ENCODE measurements at regions not wholly inside any gene's neighbourhood (a gene's known extent, or its start where the extent isn't known, plus 50 kb on each side); places are given as distances from the start of the nearest gene placed in this dataset.
"Not testable (repeated sequence)": the region's sequence is repeated elsewhere in the genome, so short reads cannot be mapped to it uniquely, and the experiment has no call there.

GRCh38 chr9:83191154-83191553, 128.2 kb upstream of the RASEF start:
- DNase-seq (ENCODE audit: low spot score) = no peak

GRCh38 chr9:83189026-83189425, 126.1 kb upstream of the RASEF start:
- not testable (repeated sequence) for DNase-seq (ENCODE audit: low spot score)

GRCh38 chr9:83188277-83188676, 125.3 kb upstream of the RASEF start:
- no peak for DNase-seq (ENCODE audit: low spot score)

GRCh38 chr9:83186155-83186737, 123.3 kb upstream of the RASEF start:
- DNase-seq (ENCODE audit: low spot score) = no peak

- no peak for DNase-seq (ENCODE audit: low spot score)
Observed at GRCh38 chr9:83185488-83186154, 122.7 kb upstream of the RASEF start.

- DNase-seq (ENCODE audit: low spot score) = no peak
Observed at GRCh38 chr9:83183621-83184020, 120.7 kb upstream of the RASEF start.

- DNase-seq (ENCODE audit: low spot score) = no peak
Observed at GRCh38 chr9:83182071-83182470, 119.1 kb upstream of the RASEF start.

GRCh38 chr9:83178717-83179116, 115.8 kb upstream of the RASEF start:
- no peak for DNase-seq (ENCODE audit: low spot score)

- no peak for DNase-seq (ENCODE audit: low spot score)
Observed at GRCh38 chr9:83177747-83178146, 114.8 kb upstream of the RASEF start.

- DNase-seq (ENCODE audit: low spot score) = peak; percentile 9
Observed at GRCh38 chr9:83167126-83167525, 104.2 kb upstream of the RASEF start.

GRCh38 chr9:83166372-83166771, 103.4 kb upstream of the RASEF start:
- DNase-seq (ENCODE audit: low spot score) = peak; percentile 13

- DNase-seq (ENCODE audit: low spot score) = no peak
Observed at GRCh38 chr9:83155733-83156132, 92.8 kb upstream of the RASEF start.

- DNase-seq (ENCODE audit: low spot score) = no peak
Observed at GRCh38 chr9:83154821-83155220, 91.9 kb upstream of the RASEF start.

GRCh38 chr9:83154087-83154736, 91.3 kb upstream of the RASEF start:
- peak; percentile 32 for DNase-seq (ENCODE audit: low spot score)

- DNase-seq (ENCODE audit: low spot score) = no peak
Observed at GRCh38 chr9:83153030-83153429, 90.1 kb upstream of the RASEF start.

- no peak for DNase-seq (ENCODE audit: low spot score)
Observed at GRCh38 chr9:83151627-83152137, 88.7 kb upstream of the RASEF start.

- DNase-seq (ENCODE audit: low spot score) = no peak
Observed at GRCh38 chr9:83147315-83148149, 84.6 kb upstream of the RASEF start.

GRCh38 chr9:83146325-83146724, 83.4 kb upstream of the RASEF start:
- no peak for DNase-seq (ENCODE audit: low spot score)

- no peak for DNase-seq (ENCODE audit: low spot score)
Observed at GRCh38 chr9:83144492-83144891, 81.5 kb upstream of the RASEF start.

- no peak for DNase-seq (ENCODE audit: low spot score)
Observed at GRCh38 chr9:83142389-83142788, 79.4 kb upstream of the RASEF start.

GRCh38 chr9:83141887-83142286, 78.9 kb upstream of the RASEF start:
- no peak for DNase-seq (ENCODE audit: low spot score)

GRCh38 chr9:83140061-83140460, 77.1 kb upstream of the RASEF start:
- DNase-seq (ENCODE audit: low spot score) = no peak

All from SW480 (cell line).